ENCODE measurements at regions not wholly inside any gene's neighbourhood (a gene's known extent, or its start where the extent isn't known, plus 50 kb on each side); places are given as distances from the start of the nearest gene placed in this dataset.
"Not testable (repeated sequence)": the region's sequence is repeated elsewhere in the genome, so short reads cannot be mapped to it uniquely, and the experiment has no call there.

DNA sequence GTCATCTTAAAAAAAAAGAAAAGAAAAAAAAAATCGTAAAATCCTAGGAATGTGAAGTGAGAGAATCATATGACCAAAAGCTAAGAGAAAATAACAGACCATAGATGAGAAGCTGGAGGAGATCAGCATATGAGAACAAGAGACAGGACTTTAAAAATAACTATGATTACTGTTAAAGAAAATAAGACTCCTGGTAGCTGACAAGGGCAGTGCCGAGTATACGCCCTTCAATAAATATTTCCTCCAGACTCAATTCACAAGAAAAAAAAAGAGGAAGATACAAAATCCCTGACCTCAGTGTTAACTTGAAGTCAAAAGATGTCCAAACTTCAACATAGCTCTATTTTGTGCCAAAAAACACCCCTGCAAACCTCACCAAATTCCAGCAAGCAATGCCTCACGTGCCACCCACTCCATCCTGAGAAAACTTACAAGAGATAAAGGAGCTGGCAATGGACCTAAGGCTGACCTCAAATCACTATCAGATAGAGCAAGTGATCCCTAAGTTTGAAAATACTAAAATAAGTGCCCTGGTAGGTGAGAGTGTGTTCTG lies 817.2 kb downstream of the SOCS6 start:
- no peak for DNase-seq (ENCODE audit: low read depth in 2 of 2)

DNA sequence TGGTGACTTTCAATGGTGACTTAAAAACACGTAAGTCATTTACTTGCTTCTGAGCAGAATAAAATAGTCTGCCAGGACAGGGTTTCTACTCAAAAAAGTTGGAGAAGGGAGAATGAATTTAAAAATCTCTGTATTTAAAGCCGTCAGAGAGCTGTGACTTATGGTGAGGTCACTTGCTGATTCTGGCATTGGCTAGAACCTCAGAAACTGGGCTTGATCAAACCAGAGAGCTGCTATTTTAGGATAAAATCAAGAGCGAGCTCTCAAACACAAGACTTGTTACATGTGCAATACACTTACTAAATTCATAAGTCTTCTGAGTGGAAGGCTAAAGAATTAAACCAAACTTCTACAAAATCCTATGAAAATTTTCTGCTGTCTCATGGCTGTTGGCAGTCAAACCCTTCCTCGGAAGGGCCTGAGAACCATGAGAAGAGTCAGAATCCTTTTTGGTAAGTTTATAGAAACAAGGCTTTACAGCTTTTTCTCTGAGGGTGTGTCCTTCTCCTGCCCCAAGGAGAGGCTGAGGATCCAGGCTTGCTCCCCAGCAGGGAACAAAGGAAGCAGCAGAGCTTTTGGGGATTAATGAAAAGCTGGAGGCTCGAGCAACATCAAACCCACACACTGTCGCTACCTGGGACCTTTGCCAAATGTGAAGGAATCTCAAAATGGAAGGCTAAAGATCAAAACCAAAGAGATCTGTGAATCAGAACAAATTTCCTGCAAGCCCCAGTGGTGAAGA lies 816.4 kb downstream of the SOCS6 start:
- no peak for DNase-seq (ENCODE audit: low read depth in 2 of 2)

DNA sequence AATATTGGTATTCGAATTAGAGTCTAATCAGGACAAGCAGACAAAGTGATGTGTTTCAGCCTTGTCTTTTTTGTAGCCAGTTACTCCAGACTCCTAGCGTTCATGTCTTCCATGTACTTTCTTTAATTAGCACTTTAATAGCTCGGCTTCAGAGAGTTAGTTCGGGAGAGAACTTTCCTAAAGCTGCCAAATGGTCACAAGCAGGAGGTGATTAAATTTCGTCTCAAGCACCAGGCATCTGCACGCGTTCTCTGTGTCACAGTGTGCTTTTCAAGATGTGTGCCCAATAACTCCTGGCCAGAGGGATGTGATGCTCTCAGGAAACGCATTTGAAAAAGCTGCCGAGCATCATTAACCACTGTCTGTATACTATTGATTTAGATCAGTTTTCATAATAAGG lies 790.8 kb downstream of the SOCS6 start:
- no peak for DNase-seq (ENCODE audit: low read depth in 2 of 2)

DNA sequence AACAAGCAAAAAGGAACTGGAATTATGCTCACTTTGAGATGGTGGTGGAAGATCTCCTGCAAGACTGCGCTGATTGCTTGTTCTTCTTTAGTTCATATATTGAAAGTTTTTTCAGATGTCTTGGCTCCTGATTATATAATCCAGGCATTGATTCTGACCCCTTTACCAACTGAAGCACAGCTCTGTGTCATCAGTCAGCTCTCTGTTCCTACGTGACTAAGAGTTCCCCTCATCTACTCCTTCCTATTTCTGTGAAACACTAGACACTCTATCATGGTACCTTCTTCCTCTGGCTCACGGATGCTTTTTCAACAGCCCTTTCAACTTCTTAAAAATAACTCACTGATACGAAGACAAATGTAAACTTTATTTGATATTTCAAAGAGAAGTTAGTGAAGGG lies 788.6 kb downstream of the SOCS6 start:
- DNase-seq (ENCODE audit: low read depth in 2 of 2) = no peak

DNA sequence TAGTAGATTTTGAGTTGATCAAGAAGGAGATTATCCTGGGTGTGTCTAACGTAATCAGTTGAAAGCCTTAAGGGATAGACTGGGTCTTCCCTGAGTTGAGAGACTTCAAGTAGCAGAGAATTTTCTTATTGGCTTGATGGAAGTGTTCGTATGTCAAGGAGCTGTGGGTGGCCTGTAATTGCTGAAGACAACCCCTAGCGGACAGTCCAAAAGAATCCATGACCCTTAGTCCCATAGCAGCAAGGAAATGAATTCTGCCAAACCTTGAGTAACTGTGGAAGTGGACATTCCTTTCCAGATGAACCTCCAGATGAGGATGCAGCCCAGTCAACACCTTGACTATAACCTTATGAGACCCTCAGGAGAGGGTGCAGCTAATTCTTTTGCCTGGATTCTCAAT lies 786.3 kb downstream of the SOCS6 start:
- no peak for DNase-seq (ENCODE audit: low read depth in 2 of 2)

DNA sequence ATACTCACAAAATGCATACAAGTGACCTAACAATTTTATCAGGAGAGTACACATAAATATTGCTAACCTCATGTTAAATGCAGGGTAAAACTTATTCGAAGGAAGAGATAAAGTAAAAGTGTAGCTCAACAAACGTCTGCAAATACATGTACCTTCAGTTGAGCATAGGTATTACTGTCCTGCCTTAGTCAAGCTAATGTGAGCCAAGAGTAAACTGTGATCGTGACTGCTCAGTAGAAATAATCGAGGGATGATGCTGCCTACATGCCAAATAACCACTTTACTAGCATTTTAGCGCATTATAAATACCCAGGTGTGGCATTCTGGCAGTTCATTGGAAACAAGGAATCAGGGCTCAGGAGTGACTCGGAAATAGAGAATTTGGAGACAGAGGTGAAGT lies 779.5 kb downstream of the SOCS6 start:
- DNase-seq (ENCODE audit: low read depth in 2 of 2) = no peak

DNA sequence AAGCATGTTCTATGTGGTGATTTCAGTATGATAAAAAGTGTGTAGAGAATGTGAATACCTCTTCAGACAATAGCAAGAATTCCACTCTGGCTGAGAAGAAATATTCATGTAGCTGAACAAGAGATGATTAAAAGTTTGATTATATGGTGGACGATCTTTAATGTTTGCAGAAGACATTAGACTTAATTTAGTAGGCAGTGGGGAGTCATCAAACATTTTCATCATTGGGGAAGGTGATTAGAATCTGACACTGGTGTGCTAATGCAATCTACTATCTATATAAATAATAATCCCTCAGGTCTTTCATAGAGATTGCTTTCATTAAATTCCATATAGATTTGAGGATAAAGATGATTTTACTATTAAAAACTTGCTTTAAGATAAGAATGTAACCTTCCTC lies 761.0 kb downstream of the SOCS6 start:
- no peak for DNase-seq (ENCODE audit: low read depth in 2 of 2)

DNA sequence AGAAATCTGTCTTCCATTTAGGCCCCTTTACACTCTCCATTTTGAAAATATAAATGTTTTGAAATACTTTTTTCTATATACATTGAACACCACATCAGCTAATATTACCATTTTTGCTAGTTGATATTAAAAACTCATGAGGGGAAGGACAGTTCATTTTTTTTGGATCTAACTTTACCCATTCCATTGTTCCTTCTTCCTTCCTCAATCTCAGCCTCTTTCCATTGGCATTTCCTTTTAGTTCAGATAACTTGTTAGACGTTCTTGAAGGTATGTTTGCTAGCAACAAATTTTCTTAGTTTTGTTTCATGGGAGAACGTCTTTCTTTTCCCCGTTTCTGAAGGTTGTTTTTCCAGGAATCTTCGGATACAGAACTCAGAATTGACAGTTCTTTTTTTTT lies 759.0 kb downstream of the SOCS6 start:
- DNase-seq (ENCODE audit: low read depth in 2 of 2) = no peak

DNA sequence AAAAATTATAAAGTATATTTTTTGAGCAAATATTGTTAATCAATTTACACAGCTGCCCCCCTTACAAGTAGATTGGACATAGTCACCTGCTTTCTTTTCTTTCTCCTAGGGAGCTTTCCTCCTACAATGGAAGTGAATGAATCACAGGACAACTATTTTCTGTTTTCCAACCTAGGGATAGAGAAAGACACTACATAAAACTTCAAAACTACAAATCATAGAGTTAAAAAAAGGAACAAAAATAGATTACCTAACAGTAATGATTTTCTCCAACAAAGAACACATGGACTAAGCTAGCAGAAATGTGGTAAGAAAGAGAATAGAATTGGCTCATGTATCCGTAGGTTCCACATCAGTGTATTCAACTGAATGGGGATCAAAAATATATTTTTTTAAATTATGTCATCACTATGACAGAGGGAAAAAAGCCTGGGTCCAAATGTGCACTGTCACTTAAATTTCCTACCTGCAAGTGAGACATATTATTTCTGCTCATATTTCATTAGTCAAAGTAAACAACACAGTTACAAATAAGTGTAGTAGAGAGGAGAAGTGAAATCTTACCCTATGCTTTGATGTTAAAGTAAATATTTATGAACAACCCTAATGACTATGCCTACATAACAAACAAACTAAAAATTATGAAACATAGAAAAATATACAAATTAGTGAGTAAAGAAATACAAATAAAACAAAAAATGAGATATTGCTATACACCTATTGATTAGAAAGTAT lies 756.7 kb downstream of the SOCS6 start:
- DNase-seq (ENCODE audit: low read depth in 2 of 2) = no peak

DNA sequence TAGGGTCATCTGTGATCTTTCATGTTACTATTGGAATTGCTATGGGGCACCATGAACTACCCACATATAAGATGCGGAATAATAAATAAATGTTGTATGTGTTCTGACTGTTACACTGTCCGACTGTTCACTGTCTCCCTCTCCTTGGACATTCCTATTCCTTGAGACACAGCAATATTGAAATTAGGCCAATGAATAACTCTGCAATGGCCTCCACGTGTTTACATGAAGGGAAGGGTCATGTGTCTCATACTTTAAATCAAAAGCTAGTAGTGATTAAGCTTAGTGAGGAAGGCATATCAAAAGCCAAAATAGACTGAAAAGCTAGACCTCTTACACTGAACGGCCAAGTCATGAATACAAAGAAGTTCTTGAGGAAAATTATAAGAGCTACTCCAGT lies 751.3 kb downstream of the SOCS6 start:
- DNase-seq (ENCODE audit: low read depth in 2 of 2) = no peak

DNA sequence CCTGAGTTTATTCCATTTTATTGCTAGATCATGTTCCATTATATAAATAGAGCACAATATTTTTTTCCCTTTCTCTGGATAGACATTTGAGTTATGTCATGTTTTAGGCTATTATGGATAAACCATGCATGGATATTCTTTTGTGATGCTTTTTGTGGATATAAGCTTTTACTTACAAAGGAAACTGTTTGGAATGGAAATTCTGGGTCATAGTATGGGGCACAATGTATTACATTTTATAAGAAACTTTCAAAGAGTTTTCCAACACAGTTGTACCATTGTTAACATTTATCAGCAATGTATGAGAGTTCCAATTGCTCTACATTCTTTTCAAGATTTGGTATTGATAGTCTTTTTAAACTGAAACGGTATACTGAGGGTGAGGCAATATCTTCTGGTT lies 749.4 kb downstream of the SOCS6 start:
- no peak for DNase-seq (ENCODE audit: low read depth in 2 of 2)

DNA sequence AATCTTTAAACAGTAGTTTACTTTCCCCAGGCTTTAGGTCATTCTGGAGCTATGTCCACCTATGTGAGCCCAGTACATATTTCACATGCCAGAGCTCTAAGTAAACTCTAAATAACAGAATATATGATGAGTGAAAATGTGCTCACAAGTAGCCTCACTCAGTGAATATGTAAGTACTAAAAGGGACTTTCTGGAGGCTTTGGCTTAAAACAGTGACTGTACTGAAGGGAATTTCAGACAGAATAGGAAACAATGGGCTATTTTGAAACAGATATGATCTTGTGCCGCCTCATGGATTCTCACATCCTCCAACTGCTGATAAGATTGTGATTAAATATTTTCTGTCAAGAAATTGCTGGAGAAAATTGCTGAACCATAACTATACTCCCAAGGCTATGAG lies 747.9 kb downstream of the SOCS6 start:
- no peak for DNase-seq (ENCODE audit: low read depth in 2 of 2)

DNA sequence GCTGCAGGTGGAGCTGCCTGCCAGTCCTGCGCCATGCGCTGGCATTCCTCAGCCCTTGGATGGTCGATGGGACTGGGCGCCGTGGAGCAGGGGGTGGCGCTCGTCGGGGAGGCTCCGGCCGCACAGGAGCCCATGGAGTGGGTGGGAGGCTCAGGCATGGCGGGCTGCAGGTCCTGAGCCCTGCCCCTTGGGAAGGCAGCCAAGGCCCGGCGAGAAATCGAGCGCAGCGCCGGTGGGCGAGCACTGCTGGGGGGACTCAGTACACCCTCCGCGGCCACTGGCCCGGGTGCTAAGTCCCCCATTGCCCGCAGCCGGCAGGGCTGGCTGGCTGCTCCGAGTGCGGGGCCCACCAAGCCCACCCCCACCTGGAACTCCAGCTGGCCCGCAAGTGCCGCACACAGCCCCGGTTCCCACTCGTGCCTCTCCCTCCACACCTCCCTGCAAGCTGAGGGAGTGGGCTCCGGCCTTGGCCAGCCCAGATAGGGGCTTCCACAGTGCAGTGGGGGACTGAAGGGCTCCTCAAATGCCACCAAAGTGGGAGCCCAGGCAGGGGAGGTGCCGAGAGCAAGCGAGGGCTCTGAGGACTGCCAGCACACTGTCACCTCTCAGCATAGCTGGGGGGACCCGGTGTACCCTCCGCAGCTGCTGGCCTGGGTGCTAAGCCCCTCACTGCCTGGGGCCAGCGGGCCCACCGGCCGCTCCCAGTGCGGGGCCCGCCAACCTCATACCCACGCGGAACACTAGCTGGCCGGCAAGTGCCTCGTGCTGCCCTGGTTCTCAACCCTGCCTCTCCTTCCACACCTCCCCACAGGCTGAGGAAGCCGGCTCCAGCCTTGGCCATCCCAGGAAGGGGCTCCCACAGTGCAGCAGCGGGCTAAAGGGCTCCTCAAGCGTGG lies 742.7 kb downstream of the SOCS6 start:
- DNase-seq (ENCODE audit: low read depth in 2 of 2) = not testable (repeated sequence)

DNA sequence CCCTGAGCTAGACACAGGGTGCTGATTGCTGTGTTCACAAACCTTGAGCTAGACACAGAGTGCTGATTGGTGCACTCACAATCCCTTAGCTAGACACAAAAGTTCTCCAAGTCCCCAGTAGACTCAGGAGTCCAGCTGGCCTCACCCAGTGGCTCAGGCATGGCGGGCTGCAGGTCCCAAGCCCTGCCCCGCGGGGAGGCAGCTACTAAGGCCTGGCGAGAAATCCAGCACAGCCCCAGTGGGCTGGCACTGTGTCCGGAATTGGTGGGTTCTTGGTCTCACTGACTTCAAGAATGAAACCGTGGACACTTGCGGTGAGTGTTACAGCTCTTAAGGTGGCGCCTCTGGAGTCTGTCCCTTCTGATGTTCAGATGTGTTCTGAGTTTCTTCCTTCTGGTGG lies 741.2 kb downstream of the SOCS6 start:
- not testable (repeated sequence) for DNase-seq (ENCODE audit: low read depth in 2 of 2)

DNA sequence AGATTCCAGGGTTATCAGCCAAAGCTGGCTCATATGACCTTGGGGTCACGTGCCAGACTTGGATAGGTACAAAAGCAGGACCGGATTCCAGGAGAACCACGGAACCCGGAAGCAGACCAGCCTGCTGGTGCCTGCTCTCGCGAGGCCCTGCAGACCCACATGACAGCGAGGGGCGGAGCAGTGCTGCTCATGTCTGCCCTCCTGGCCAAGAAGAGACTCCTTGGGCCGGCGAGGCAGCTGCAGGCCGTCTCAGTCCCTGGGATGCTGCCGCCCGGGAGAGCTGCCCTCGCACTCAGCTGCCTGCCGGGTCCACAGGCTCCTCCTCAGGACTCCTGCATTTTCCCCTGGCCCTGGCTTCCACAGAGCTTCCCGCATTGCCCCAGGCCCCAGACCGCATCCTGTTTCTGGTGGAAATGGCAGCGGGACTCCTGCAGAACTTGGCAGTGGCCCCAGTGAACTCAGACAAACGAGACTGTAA lies 739.5 kb downstream of the SOCS6 start:
- DNase-seq (ENCODE audit: low read depth in 2 of 2) = no peak

DNA sequence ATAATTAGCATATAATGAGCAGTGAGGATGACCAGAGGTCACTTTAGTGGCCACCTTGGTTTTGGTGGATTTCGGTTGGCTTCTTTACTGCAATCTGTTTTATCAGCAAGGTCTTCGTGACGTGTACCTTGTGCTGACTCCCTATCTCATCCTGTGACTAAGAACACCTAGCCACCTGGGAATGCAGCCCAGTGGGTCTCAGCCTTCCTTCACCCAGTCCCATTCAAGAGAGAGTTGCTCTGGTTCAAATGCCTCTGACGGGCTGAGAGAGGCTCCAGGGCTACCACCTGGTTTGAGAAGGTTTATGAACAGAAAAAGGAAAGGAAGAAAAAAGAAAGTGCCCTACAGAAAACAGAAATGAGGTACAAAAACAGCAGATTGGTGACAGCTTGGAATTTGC lies 738.7 kb downstream of the SOCS6 start:
- no peak for DNase-seq (ENCODE audit: low read depth in 2 of 2)

DNA sequence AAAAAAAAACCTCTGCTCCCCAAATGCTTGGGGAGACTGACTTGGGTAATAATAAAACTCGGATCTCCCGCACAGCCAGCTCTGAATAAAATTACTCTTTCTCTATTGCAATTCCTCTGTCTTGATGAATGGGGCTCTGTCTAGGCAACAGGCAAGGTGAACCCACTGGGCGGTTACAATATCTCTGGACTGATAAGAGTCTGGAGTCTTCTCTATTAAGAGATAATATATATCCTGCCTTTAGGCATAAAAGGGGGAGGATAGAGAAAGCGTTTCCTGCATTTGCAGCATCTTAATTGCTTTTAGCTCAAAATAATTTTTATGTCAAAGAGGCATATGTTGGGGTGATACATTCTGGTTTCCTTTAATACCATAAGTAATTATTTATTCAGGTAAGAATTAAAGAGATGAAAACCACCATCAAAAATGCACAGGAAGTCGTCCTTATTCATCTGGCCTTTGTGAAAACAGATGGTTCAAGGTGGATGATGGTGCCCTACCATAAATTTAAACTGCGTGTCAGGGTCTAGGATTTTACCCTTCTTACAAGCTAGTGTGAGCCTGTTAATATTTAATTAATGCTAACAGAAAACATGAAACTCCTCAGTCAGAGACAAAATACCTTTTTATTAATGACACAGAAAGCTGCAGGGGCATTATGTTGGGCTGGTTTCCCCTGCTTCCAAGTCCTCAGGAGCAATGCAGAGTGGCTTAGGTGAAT lies 736.8 kb downstream of the SOCS6 start:
- no peak for DNase-seq (ENCODE audit: low read depth in 2 of 2)

DNA sequence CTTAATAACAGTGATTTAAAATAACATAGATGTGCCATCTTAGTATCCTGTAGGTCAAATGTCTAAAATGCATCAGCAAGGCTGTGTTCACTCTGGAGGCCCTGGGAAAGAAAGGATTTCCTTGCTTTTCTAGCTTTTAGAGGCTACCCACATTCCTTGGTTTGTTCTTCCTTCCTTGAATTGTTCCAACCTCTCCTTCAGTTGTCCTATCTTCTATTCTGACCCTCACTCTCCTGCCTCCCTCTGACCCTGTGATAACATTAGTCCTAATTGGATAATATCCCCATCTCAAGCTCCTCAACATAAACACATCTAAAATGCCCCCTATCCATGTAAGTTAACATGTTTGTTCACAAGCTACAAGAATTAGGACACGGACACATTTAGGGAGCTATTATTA lies 733.5 kb downstream of the SOCS6 start:
- no peak for DNase-seq (ENCODE audit: low read depth in 2 of 2)

DNA sequence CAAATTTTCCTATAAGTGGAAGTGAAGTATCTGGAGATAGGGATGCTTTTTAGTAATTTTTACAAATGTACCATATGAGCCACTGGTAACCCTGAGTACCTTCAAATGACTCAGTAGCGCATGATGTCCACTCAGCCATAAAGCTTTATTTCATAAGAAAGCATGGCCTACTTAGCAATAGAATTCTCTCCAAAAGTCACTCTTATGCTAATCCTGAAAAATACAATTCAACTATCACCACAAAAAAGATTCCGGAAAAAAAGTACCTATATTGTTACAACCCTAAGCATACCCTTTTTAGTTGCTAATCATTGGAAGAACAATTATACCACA lies 732.2 kb downstream of the SOCS6 start:
- DNase-seq (ENCODE audit: low read depth in 2 of 2) = no peak

DNA sequence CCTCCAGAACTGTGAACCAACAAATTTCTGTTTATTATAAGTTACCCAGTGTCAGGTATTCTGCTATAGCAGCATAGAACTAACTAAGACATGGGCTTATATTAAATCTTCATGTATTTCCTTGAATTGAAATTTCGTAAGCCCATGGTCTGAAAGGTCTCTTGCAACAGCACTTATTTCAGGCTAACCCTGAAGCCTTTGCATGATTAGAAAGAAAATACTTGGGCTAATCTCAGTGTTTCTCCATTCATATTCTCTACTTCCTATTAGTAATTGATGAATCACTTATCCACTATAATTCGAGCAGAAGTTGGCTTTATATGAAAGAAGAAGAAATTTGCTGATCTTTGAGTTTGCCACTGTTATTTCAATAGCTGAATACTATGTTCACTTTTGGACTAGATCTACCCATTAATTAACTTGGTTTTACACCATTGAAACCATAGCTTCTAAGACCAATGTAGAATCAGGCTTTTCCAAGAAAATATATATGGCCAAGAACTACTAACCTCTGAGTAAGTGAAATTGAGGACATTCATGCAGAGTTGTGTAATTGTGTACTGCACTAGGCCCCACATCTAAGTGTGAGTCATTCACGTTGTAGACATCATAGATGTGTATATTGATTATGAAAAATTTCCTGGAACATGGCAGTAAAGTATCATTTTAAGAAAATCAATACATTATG lies 731.6 kb downstream of the SOCS6 start:
- no peak for DNase-seq (ENCODE audit: low read depth in 2 of 2)

DNA sequence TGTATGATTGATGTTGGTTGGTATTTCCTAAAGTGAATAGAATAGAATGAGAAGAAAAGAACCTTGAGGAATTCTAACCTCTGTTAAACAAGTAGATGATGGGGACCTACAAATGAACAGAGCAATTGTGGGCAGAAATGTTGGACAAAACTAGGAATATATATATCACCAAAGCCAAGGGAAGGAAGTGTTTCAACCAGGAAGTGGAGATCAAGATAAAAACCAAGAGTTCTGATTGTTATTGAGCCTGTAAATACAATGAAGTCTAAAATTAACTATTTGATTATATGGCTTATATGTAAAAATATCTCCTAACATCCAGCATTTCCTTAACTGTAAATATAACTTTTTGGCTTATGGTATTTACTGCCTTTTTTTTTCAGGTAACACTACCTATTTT lies 730.0 kb downstream of the SOCS6 start:
- no peak for DNase-seq (ENCODE audit: low read depth in 2 of 2)
